IMR-90 (cell line): ENCODE measurements at regions not wholly inside any gene's neighbourhood (a gene's known extent, or its start where the extent isn't known, plus 50 kb on each side); places are given as distances from the start of the nearest gene placed in this dataset.
"Not testable (repeated sequence)": the region's sequence is repeated elsewhere in the genome, so short reads cannot be mapped to it uniquely, and the experiment has no call there.

Experiments
- ATAC-seq: fragments of 200-7000 bp; cut with Tn5 transposase; 2 replicates; pipeline ENCODE4 v1.9.1; 2020; ENCODE audit warnings: low read depth, mild to moderate bottlenecking, moderate library complexity
- BruUV-seq: library from RNA; stranded (reverse); fragments of 400-500 nt; replicated peaks from 2 replicates; lab custom pipeline; 2021; lab: Mats Ljungman, UMichigan
- CTCF ChIA-PET: fragments of 300-600 bp; formaldehyde crosslinking; extraction: SDS; loops from one replicate; lab custom pipeline; 2021; ENCODE audit warnings: antibody characterized with exemption; lab: Yijun Ruan, JAX
- POLR2A ChIA-PET: fragments of 300-600 bp; sonication (Branson Sonifier 250); formaldehyde crosslinking; loops from one replicate; lab custom pipeline; 2022; ENCODE audit warnings: antibody characterized with exemption; ENCODE audit not compliant: unreplicated experiment; lab: Charles Lee
- DNase-seq: peaks from one replicate; pipeline ENCODE4 v3.0.0; 2013
- H2AFZ ChIP-seq: replicated peaks from 2 replicates; pipeline ENCODE3; 2013; ENCODE audit warnings: low read length, mild to moderate bottlenecking; ENCODE audit not compliant: poor library complexity
- H2AK5ac ChIP-seq: 2 replicates; pipeline ENCODE4 v1.6.1; 2013; ENCODE audit warnings: low read depth, low read length, inconsistent platforms
- H2AK9ac ChIP-seq: replicated peaks from 2 replicates; pipeline ENCODE3; 2013; ENCODE audit warnings: mild to moderate bottlenecking, low read depth, low read length, moderate library complexity; ENCODE audit not compliant: poor library complexity
- H2BK120ac ChIP-seq: 2 replicates; pipeline ENCODE4 v1.6.1; 2013; ENCODE audit warnings: low read depth, low read length, inconsistent platforms
- H2BK15ac ChIP-seq: 3 replicates; pipeline ENCODE4 v1.6.1; 2013; ENCODE audit warnings: low read depth, low read length, inconsistent platforms
- H2BK20ac ChIP-seq: 2 replicates; pipeline ENCODE4 v1.6.1; 2013; ENCODE audit warnings: low read depth, mild to moderate bottlenecking, inconsistent platforms, low read length, moderate library complexity
- H2BK5ac ChIP-seq: 2 replicates; pipeline ENCODE4 v1.6.1; 2013; ENCODE audit warnings: mild to moderate bottlenecking, low read depth, low read length, inconsistent platforms; ENCODE audit not compliant: poor library complexity, severe bottlenecking
- H3K14ac ChIP-seq: replicated peaks from 2 replicates; pipeline ENCODE4 v1.6.1; 2013; ENCODE audit warnings: low read depth, low read length, inconsistent platforms
- H3K18ac ChIP-seq: 2 replicates; pipeline ENCODE4 v1.6.1; 2013; ENCODE audit warnings: low read depth, low read length, control low read depth
- H3K23ac ChIP-seq: 2 replicates; pipeline ENCODE4 v1.6.1; 2013; ENCODE audit warnings: low read depth, low read length, inconsistent platforms
- H3K27ac ChIP-seq: 2 replicates; pipeline ENCODE4 v1.5.1; 2013; ENCODE audit warnings: mild to moderate bottlenecking, control low read depth, low read length; ENCODE audit not compliant: insufficient read depth
- H3K27me3 ChIP-seq: 2 replicates; pipeline ENCODE4 v1.6.1; 2013; ENCODE audit warnings: low read length; ENCODE audit not compliant: control insufficient read depth, insufficient read depth
- H3K36me3 ChIP-seq: 2 replicates; pipeline ENCODE4 v1.6.1; 2013; ENCODE audit warnings: low read length, mixed read lengths; ENCODE audit not compliant: control insufficient read depth, insufficient read depth
- H3K4ac ChIP-seq: 2 replicates; pipeline ENCODE4 v1.6.1; 2013; ENCODE audit warnings: low read depth, low read length, inconsistent platforms
- H3K4me1 ChIP-seq: 2 replicates; pipeline ENCODE4 v1.6.1; 2013; ENCODE audit warnings: low read length, mixed read lengths; ENCODE audit not compliant: control insufficient read depth, insufficient read depth
- H3K4me2 ChIP-seq: 2 replicates; pipeline ENCODE4 v1.6.1; 2013; ENCODE audit warnings: low read depth, mild to moderate bottlenecking, control low read depth, low read length, moderate library complexity
- H3K4me3 ChIP-seq: 2 replicates; pipeline ENCODE4 v1.5.1; 2013; ENCODE audit warnings: low read depth, mild to moderate bottlenecking, control low read depth, low read length, moderate library complexity; ENCODE audit not compliant: insufficient read depth
- H3K56ac ChIP-seq: 2 replicates; pipeline ENCODE4 v1.6.1; 2013; ENCODE audit warnings: low read length, inconsistent platforms; ENCODE audit not compliant: insufficient read depth; ENCODE audit errors: extremely low read depth
- H3K79me1 ChIP-seq, 2 experiments: 2 replicates each; pipeline ENCODE4 v1.6.1; 2013; ENCODE audit warnings: low read length in 2 of 2, inconsistent platforms in 1 of 2, low read depth in 1 of 2
- H3K9ac ChIP-seq: 2 replicates; pipeline ENCODE4 v1.6.1; 2013; ENCODE audit warnings: low read depth, low read length, control low read depth
- H3K9me1 ChIP-seq: 2 replicates; pipeline ENCODE4 v1.6.1; 2013; ENCODE audit warnings: low read length, inconsistent platforms; ENCODE audit not compliant: insufficient read depth
- H3K9me3 ChIP-seq: 2 replicates; pipeline ENCODE4 v1.6.1; 2013; ENCODE audit warnings: low read length; ENCODE audit not compliant: control insufficient read depth, insufficient read depth
- H4K20me1 ChIP-seq: 2 replicates; pipeline ENCODE4 v1.6.1; 2013; ENCODE audit warnings: low read length, inconsistent platforms; ENCODE audit not compliant: insufficient read depth
- H4K5ac ChIP-seq: 2 replicates; pipeline ENCODE4 v1.6.1; 2013; ENCODE audit warnings: mild to moderate bottlenecking, low read depth, low read length, control low read depth
- H4K8ac ChIP-seq, 2 experiments: 2 replicates each; pipeline ENCODE4 v1.6.1; 2013; ENCODE audit warnings: low read depth in 2 of 2, low read length in 2 of 2, control low read depth in 1 of 2, inconsistent platforms in 1 of 2
- H4K91ac ChIP-seq: 2 replicates; pipeline ENCODE4 v1.6.1; 2013; ENCODE audit warnings: low read depth, low read length, inconsistent platforms; ENCODE audit not compliant: insufficient read depth
- BHLHE40 ChIP-seq: fragments of 150-350 bp; IDR thresholded peaks from 2 replicates; pipeline ENCODE4 v1.6.1; 2016; ENCODE audit warnings: mild to moderate bottlenecking, low read depth, low read length
- CEBPB ChIP-seq: IDR thresholded peaks from 2 replicates; pipeline ENCODE4 v1.6.1; 2012; ENCODE audit warnings: low read depth, low read length, improper control_type of control experiment
- ELK1 ChIP-seq: fragments of 150-350 bp; IDR thresholded peaks from 2 replicates; pipeline ENCODE4 v1.6.1; 2016; ENCODE audit warnings: low read depth, mild to moderate bottlenecking, low read length, moderate library complexity, borderline replicate concordance
- RCOR1 ChIP-seq: IDR thresholded peaks from 2 replicates; pipeline ENCODE4 v1.6.1; 2012; ENCODE audit warnings: mild to moderate bottlenecking, low read length, improper control_type of control experiment; ENCODE audit not compliant: insufficient replicate concordance
- WGBS, 2 experiments: methylation state at CpG; one replicate each; pipeline versions ENCODE4 v1.1.5 to v1.1.7; 2013; ENCODE audit warnings: missing lambda C conversion rate in 2 of 2; ENCODE audit not compliant: insufficient read length in 1 of 2; ENCODE audit errors: extremely low coverage in 2 of 2; 5-methylcytosine and 5-hydroxymethylcytosine counted together
- dilution Hi-C: fragments of 300-500 bp; cut with HindIII; formaldehyde crosslinking; loops from one replicate; pipeline ENCODE4 v1.14.3; 2018; ENCODE audit warnings: low sequenced_read_pairs; ENCODE audit not compliant: unreplicated experiment
- in situ Hi-C: fragments of 300-500 bp; cut with MboI; formaldehyde crosslinking; loops from 3 replicates; pipeline ENCODE4 v1.14.3; 2019; ENCODE audit warnings: low sequenced_read_pairs, inconsistent platforms, mixed read lengths
- intact Hi-C: fragments of 100-400 bp; cut with micrococcal nuclease; formaldehyde crosslinking; loops from 2 replicates; pipeline ENCODE4 v1.10.0; 2022

DNA sequence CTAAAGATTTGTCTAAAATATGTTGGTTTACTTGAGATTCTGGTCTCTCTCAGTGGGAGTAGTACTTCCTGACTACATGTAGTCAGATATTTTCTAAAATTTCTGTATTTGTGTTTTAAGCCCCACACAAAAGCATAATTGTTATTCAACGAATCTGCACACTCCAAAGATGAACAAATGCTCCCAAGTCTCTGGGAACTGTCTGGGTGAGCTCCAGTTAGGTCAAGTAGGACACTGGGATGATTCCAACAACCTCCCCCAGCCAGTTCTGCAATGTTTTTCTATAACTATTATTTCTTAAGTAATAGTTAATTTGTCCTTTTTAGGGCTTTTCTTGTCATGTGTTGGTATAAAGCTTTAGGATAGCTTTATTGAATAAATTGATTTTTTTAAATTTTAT lies 174.6 kb downstream of the FAM174A start:
- TF ChIP-seq RCOR1: no peak
- TF ChIP-seq CEBPB: no peak
- no peak for TF ChIP-seq ELK1
- no peak for TF ChIP-seq BHLHE40
- Histone ChIP-seq H4K5ac (no peak overlapping the region), H2AK9ac (no peak overlapping the region), H4K20me1 (no peaks in the 10 kb centered on the region), H3K56ac (no peak overlapping the region), H3K36me3 (no peaks in the 10 kb centered on the region), H2BK20ac (no peak overlapping the region), H3K23ac (no peak overlapping the region), H2BK120ac (no peak overlapping the region), H2AFZ (no peak overlapping the region), H3K14ac (no peak overlapping the region), H3K4me3 (no peak overlapping the region), H3K27ac (no peak overlapping the region), H3K9ac (no peak overlapping the region), H2BK15ac (no peak overlapping the region), H3K4ac (no peak overlapping the region), H3K9me1 (no peaks in the 10 kb centered on the region), H3K9me3 (no peaks in the 10 kb centered on the region), H3K18ac (no peak overlapping the region), H3K79me1 (no peaks in the 10 kb centered on the region), H3K27me3 (no peaks in the 10 kb centered on the region), H2AK5ac (no peak overlapping the region), H2BK5ac (no peak overlapping the region), H3K4me1 (no peaks in the 10 kb centered on the region), H4K91ac (no peak overlapping the region), H3K4me2 (no peak overlapping the region), H4K8ac (no peak overlapping the region)
- CTCF ChIA-PET: no interaction called here
- ATAC-seq (no peak), DNase-seq (no peak)
- POLR2A ChIA-PET: no interaction called here
- dilution Hi-C loops (no loop called here), intact Hi-C loops (no loop called here), in situ Hi-C loops (no loop called here)
- no CpG with 5 or more reads among the region's 1 CpG for WGBS, 2 experiments
- BruUV-seq: no TSS peak

DNA sequence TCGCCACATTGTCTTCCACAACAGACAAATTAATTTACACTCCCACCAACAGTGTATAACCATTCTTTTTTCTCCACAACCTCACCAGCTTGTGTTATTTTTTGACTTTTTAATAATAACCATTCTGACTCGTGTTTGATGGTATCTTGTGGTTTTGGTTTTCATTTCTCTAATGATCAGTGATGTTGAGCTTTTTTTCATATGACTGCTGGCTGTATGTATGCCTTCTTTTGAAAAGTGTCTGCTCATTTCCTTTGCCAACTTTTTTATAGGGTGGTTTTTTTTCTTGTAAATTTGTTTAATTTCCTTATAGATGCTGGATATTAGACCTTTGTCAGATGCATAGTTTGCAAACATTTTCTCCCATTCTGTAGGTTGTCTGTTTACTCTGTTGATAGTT lies 179.6 kb downstream of the FAM174A start:
- H2AFZ ChIP-seq, H3K14ac ChIP-seq, dilution Hi-C loops, H3K27ac ChIP-seq, H3K23ac ChIP-seq, intact Hi-C loops, BruUV-seq, H2BK120ac ChIP-seq, H2AK5ac ChIP-seq, H3K27me3 ChIP-seq, H4K20me1 ChIP-seq, H3K9me3 ChIP-seq, H3K9me1 ChIP-seq, H3K4ac ChIP-seq, ATAC-seq, H4K5ac ChIP-seq, CTCF ChIA-PET, H2BK15ac ChIP-seq, H2BK5ac ChIP-seq, H4K8ac ChIP-seq, H3K4me1 ChIP-seq, H2AK9ac ChIP-seq, H4K91ac ChIP-seq, H3K56ac ChIP-seq, H3K4me2 ChIP-seq, H3K18ac ChIP-seq, H3K9ac ChIP-seq, H3K36me3 ChIP-seq, DNase-seq, in situ Hi-C loops, H3K4me3 ChIP-seq, POLR2A ChIA-PET, H3K79me1 ChIP-seq, H2BK20ac ChIP-seq: not testable (repeated sequence)
- no CpG with 5 or more reads among the region's 2 CpGs for WGBS, 2 experiments
